Psoas muscle (tissue), 7 donors: ENCODE measurements at regions not wholly inside any gene's neighbourhood (a gene's known extent, or its start where the extent isn't known, plus 50 kb on each side); places are given as distances from the start of the nearest gene placed in this dataset.

Source experiments
- ATAC-seq, 4 donors: fragments of 200-7000 bp; cut with Tn5 transposase; one replicate each; pipeline ENCODE4 v1.9.1; 2020; ENCODE audit warnings: moderate library complexity in 3 of 4, mild to moderate bottlenecking in 2 of 4
- DNase-seq, 2 donors: peaks; one replicate each; pipeline ENCODE4 v3.0.0-alpha.2; 2020
- H3K27ac ChIP-seq: fragments of 200-600 bp; one replicate; pipeline ENCODE4 v1.8.0; 2022
- H3K27me3 ChIP-seq, 3 donors: fragments of 200-600 bp in 1 of 3; one replicate each; pipeline versions ENCODE4 v1.6.1 to v1.8.0; 2013 to 2022; ENCODE audit warnings: low read length in 2 of 3, mild to moderate bottlenecking in 2 of 3, moderate library complexity in 1 of 3; ENCODE audit not compliant: insufficient read depth in 3 of 3
- H3K36me3 ChIP-seq, 2 donors: fragments of 200-600 bp in 1 of 2; one replicate each; pipeline versions ENCODE4 v1.6.1 to v1.8.0; 2013 to 2022; ENCODE audit warnings: low read depth in 1 of 2, mild to moderate bottlenecking in 1 of 2, moderate library complexity in 1 of 2; ENCODE audit not compliant: insufficient read depth in 1 of 2
- H3K4me1 ChIP-seq: fragments of 200-600 bp; one replicate; pipeline ENCODE4 v1.8.0; 2022
- H3K4me3 ChIP-seq: fragments of 200-600 bp; one replicate; pipeline ENCODE4 v1.8.0; 2022; ENCODE audit warnings: mild to moderate bottlenecking
- H3K9me3 ChIP-seq: fragments of 200-600 bp; one replicate; pipeline ENCODE4 v1.8.0; 2022
- CTCF ChIP-seq: fragments of 200-600 bp; IDR thresholded peaks from one replicate; pipeline ENCODE4 v1.8.0; 2022; ENCODE audit warnings: antibody characterized with exemption
- WGBS, 3 donors: extraction: QIAGEN DNeasy Blood & Tissue Kit; methylation state at CpG; one replicate each; pipeline versions ENCODE4 v1.1.6 to v1.1.7; 2013; 5-methylcytosine and 5-hydroxymethylcytosine counted together
- intact Hi-C, 2 donors: fragments of 100-400 bp; cut with DNase I; formaldehyde crosslinking; loops; one replicate each; pipeline versions ENCODE4 v1.11.0 to v1.14.2; 2022
- donor health status: healthy with polysubstance abuse.
- donor health status: DM: no; HTN: no; CAD: no; lungs with moderate emphysema.
- donor health status: Bipolar disorder and iron deficiency.
- donor health status: healthy.
- donor health status: DM: yes; HTN: yes; CAD: no.
- donor health status: DM: no; HTN: no; CAD: no.
- donor health status: DM: yes; HTN: yes; CAD: no.

GRCh38 chr13:111007209-111007608 is 92.3 kb upstream of the ANKRD10 start:
- DNase-seq, result no peak
- Histone ChIP-seq H3K9me3 (no peaks in the 10 kb centered on the region), H3K4me1 (peaks cover 25% of the 10 kb centered on the region), H3K27me3 (no peaks in the 10 kb centered on the region), H3K36me3 (no peaks in the 10 kb centered on the region), H3K27ac (peak overlapping the region; percentile 92), H3K4me3 (peak overlapping the region; percentile 33)
- 53 to 69% (median 57%) methylated on average over 3 of the region's 3 CpGs for WGBS, 3 donors
- no peak for TF ChIP-seq CTCF
- no peak for ATAC-seq
- intact Hi-C loops, result loop anchor here in 1 of 2 donors (2.0 kb wide), 1 partner anchor 90 kb away; no protein-coding TSS in a partner anchor

- H3K36me3 ChIP-seq, result no peaks in the 10 kb centered on the region
- H3K4me1 ChIP-seq, result peaks cover 25% of the 10 kb centered on the region
- DNase-seq (peak; percentile 81 to 83), ATAC-seq (peak; percentile 88 to 91 (median 91))
- 5 to 9% (median 8%) methylated on average over 13 of the region's 13 CpGs for WGBS, 3 donors
- H3K4me3 ChIP-seq, result peak overlapping the region; percentile 33
- H3K27me3 ChIP-seq, result no peaks in the 10 kb centered on the region
- no peak for TF ChIP-seq CTCF
- no peaks in the 10 kb centered on the region for H3K9me3 ChIP-seq
- intact Hi-C loops, result loop anchor here in 1 of 2 donors (1.0 to 2.0 kb wide), 2 partner anchors 25 to 90 kb away; no protein-coding TSS in a partner anchor
- H3K27ac ChIP-seq, result peak overlapping the region; percentile 92
Observed at GRCh38 chr13:111006506-111007031, 91.7 kb upstream of the ANKRD10 start.

GRCh38 chr13:111005808-111006505 is 91.1 kb upstream of the ANKRD10 start:
- H3K4me1 ChIP-seq, result peaks cover 25% of the 10 kb centered on the region
- no peak for TF ChIP-seq CTCF
- H3K9me3 ChIP-seq, result no peaks in the 10 kb centered on the region
- H3K36me3 ChIP-seq, result no peaks in the 10 kb centered on the region
- no peaks in the 10 kb centered on the region for H3K27me3 ChIP-seq
- intact Hi-C loops, result loop anchor here in 1 of 2 donors (1.0 to 2.0 kb wide), 2 partner anchors 25 to 89 kb away; no protein-coding TSS in a partner anchor
- 12 to 16% (median 14%) methylated on average over 16 of the region's 16 CpGs for WGBS, 3 donors
- peak; percentile 83 to 88 (median 84) for ATAC-seq
- H3K27ac ChIP-seq, result peak overlapping the region; percentile 92
- peak; percentile 66 to 72 for DNase-seq
- peak overlapping the region; percentile 33 for H3K4me3 ChIP-seq

GRCh38 chr13:111005364-111005763 is 90.5 kb upstream of the ANKRD10 start:
- peak in 1 of 4 donors; percentile 18 for ATAC-seq
- DNase-seq, result no peak
- intact Hi-C loops, result no loop called here
- Histone ChIP-seq H3K27ac (peak overlapping the region; percentile 92), H3K9me3 (no peaks in the 10 kb centered on the region), H3K36me3 (no peaks in the 10 kb centered on the region), H3K4me1 (peaks cover 25% of the 10 kb centered on the region), H3K4me3 (peak overlapping the region; percentile 33), H3K27me3 (no peaks in the 10 kb centered on the region)
- 51 to 66% (median 57%) methylated on average over 6 of the region's 6 CpGs for WGBS, 3 donors
- TF ChIP-seq CTCF, result no peak
